SK-N-MC (cell line): ENCODE measurements at regions not wholly inside any gene's neighbourhood (a gene's known extent, or its start where the extent isn't known, plus 50 kb on each side); places are given as distances from the start of the nearest gene placed in this dataset.

Source experiments
- DNase-seq: peaks from one replicate; pipeline ENCODE4 v3.0.0-alpha.2; 2011; ENCODE audit warnings: low read depth, low spot score
- H3K27ac ChIP-seq: fragments of 200-600 bp; sonication (generic); 2 replicates; pipeline ENCODE4 v1.5.1; 2016; ENCODE audit warnings: mixed run types
- H3K36me3 ChIP-seq: fragments of 200-600 bp; sonication (generic); 2 replicates; pipeline ENCODE4 v1.6.1; 2017; ENCODE audit warnings: antibody characterized with exemption, low read length, mixed read lengths; ENCODE audit not compliant: insufficient read depth
- H3K4me3 ChIP-seq: fragments of 200-600 bp; sonication (generic); 2 replicates; pipeline ENCODE4 v1.5.1; 2016
- H3K9ac ChIP-seq: fragments of 200-600 bp; sonication (generic); 2 replicates; pipeline ENCODE4 v1.8.0; 2017; ENCODE audit warnings: mixed run types, mixed read lengths; ENCODE audit not compliant: insufficient read length
- H3K9me3 ChIP-seq: fragments of 200-600 bp; sonication (generic); 2 replicates; pipeline ENCODE4 v1.6.1; 2017; ENCODE audit warnings: low read depth, mild to moderate bottlenecking, antibody characterized with exemption, low read length, moderate library complexity, mixed read lengths
- EZH2 ChIP-seq: fragments of 200-600 bp; sonication (generic); IDR thresholded peaks from one replicate; pipeline ENCODE4 v1.6.1; 2017; ENCODE audit warnings: antibody characterized with exemption
- FOXP2 ChIP-seq: optimal IDR thresholded peaks from 2 replicates; pipeline ENCODE3; 2011; ENCODE audit warnings: mild to moderate bottlenecking, moderate library complexity; ENCODE audit not compliant: insufficient read depth; ENCODE audit errors: extremely low read length, control extremely low read depth
- POLR2AphosphoS5 ChIP-seq: IDR thresholded peaks from 2 replicates; pipeline ENCODE4 v1.6.1; 2012; ENCODE audit warnings: mild to moderate bottlenecking, low read depth, low read length, borderline replicate concordance

GRCh38 chr22:27372364-27372763 lies 429.2 kb downstream of the MN1 start:
- no peak for TF ChIP-seq FOXP2
- no peak for TF ChIP-seq POLR2AphosphoS5
- H3K9ac ChIP-seq = no peak overlapping the region
- H3K4me3 ChIP-seq = no peak overlapping the region
- H3K27ac ChIP-seq = no peak overlapping the region
- no peaks in the 10 kb centered on the region for H3K9me3 ChIP-seq
- no peak for DNase-seq
- H3K36me3 ChIP-seq = no peaks in the 10 kb centered on the region

DNA sequence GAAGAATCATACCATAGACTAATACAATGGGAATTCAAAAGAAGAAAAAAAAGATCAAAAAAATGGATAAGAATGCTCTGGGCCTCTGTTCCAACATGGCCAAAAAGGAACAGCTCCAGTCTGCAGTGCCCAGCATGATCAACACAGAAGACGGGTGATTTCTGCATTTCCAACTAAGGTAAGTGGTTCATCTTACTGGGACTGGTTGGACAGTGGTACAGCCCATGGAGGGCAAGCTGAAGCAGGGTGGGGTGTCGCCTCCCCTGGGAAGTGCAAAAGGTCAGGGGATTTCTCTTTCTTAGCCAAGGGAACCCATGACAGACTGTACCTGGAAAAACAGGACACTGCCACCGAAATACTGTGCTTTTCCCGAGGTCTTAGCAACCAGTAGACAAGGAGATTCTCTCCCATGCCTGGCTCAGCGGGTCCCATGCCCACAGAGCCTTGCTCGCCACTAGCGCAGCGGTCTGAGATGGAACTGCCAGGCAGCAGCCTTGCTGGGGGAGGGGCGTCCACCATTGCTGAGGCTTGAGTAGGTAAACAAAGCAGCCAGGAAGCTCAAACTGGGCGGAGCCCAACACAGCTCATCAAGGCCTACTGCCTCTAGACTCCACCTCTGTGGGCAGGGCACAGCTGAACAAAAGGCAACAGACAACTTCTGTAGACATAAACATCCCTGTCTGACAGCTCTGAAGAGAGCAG lies 428.4 kb downstream of the MN1 start:
- no peak for TF ChIP-seq POLR2AphosphoS5
- TF ChIP-seq FOXP2 = no peak
- TF ChIP-seq EZH2 = no peak
- H3K4me3 ChIP-seq = no peak overlapping the region
- H3K36me3 ChIP-seq = no peaks in the 10 kb centered on the region
- no peak for DNase-seq
- H3K9me3 ChIP-seq = no peaks in the 10 kb centered on the region
- no peak overlapping the region for H3K9ac ChIP-seq
- H3K27ac ChIP-seq = no peak overlapping the region

GRCh38 chr22:27377501-27378295 lies 423.9 kb downstream of the MN1 start:
- Histone ChIP-seq H3K27ac (peak overlapping the region; percentile 99), H3K9ac (peak overlapping the region; percentile 74), H3K4me3 (peak overlapping the region; percentile 77), H3K9me3 (no peaks in the 10 kb centered on the region), H3K36me3 (no peaks in the 10 kb centered on the region)
- TF ChIP-seq EZH2 = no peak
- TF ChIP-seq POLR2AphosphoS5 = no peak
- TF ChIP-seq FOXP2 = no peak
- DNase-seq = peak; percentile 10

- Histone ChIP-seq H3K9me3 (no peaks in the 10 kb centered on the region), H3K9ac (peak overlapping the region; percentile 74), H3K27ac (peak overlapping the region; percentile 99), H3K36me3 (no peaks in the 10 kb centered on the region), H3K4me3 (peak overlapping the region; percentile 77)
- TF ChIP-seq POLR2AphosphoS5 (no peak), FOXP2 (peak; percentile 83)
- DNase-seq = peak; percentile 95
Measured at GRCh38 chr22:27378311-27378800, 423.2 kb downstream of the MN1 start.

DNA sequence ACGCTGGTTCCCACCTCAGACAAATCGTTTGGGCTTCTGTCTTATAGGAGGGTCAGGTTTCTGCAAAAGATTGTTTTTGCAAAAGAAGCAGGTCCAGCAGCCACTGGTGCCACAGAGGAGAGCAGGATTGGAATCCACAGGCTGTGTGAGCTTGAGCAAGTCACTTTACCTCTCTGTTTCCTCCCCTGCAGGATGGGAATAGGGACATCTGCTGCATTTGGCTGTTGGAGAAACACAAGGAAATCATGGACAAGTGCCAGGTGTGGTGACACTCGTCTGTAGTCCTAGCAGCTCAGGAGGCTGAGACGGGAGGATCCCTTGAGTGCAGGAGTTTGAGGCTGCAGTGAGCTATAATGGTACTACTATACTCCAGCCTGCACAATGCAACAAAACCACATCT lies 422.6 kb downstream of the MN1 start:
- peak overlapping the region; percentile 99; the same call in 1 of the 2 replicates for H3K27ac ChIP-seq
- no peak for TF ChIP-seq FOXP2
- no peak for TF ChIP-seq POLR2AphosphoS5
- TF ChIP-seq EZH2 = no peak
- peak overlapping the region; percentile 77 for H3K4me3 ChIP-seq
- DNase-seq = no peak
- H3K9ac ChIP-seq = no peak overlapping the region
- no peaks in the 10 kb centered on the region for H3K9me3 ChIP-seq
- no peaks in the 10 kb centered on the region for H3K36me3 ChIP-seq

- no peaks in the 10 kb centered on the region for H3K36me3 ChIP-seq
- H3K9ac ChIP-seq = peak overlapping the region; percentile 5
- peak; percentile 18 for DNase-seq
- peak overlapping the region; percentile 46 for H3K4me3 ChIP-seq
- peak overlapping the region; percentile 78 for H3K27ac ChIP-seq
- H3K9me3 ChIP-seq = no peaks in the 10 kb centered on the region
- TF ChIP-seq EZH2 (no peak), FOXP2 (no peak), POLR2AphosphoS5 (no peak)
Measured at GRCh38 chr22:27380855-27381254, 420.7 kb downstream of the MN1 start.

DNA sequence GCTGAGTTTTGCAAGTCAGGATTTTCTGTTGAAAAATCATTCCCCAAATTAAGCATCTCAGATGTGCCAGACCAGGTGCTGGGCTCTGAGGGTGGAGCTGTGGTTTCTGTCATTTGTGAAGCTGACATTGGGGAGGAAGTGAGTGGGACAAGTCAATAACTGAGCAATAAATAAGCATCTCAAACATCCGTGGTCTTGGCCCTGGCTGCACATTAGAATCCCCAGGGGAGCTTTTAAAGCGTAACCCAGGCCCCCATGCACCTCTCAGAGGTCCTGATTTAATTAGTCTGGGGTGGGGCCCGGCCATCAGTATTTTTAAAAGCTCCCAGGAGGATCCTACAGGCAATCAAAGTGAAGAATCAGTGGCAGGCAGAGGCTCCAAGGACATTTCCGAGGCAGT lies 420.0 kb downstream of the MN1 start:
- Histone ChIP-seq H3K4me3 (peak overlapping the region; percentile 46), H3K9ac (no peak overlapping the region), H3K36me3 (no peaks in the 10 kb centered on the region), H3K27ac (peak overlapping the region; percentile 78; the same call in 1 of the 2 replicates), H3K9me3 (no peaks in the 10 kb centered on the region)
- no peak for TF ChIP-seq POLR2AphosphoS5
- no peak for TF ChIP-seq FOXP2
- peak; percentile 18 for DNase-seq

GRCh38 chr22:27381960-27382742 lies 419.4 kb downstream of the MN1 start:
- H3K4me3 ChIP-seq = no peak overlapping the region
- H3K9me3 ChIP-seq = no peaks in the 10 kb centered on the region
- H3K9ac ChIP-seq = no peak overlapping the region
- no peak for DNase-seq
- no peak for TF ChIP-seq EZH2
- TF ChIP-seq POLR2AphosphoS5 = no peak
- TF ChIP-seq FOXP2 = no peak
- no peaks in the 10 kb centered on the region for H3K36me3 ChIP-seq
- no peak overlapping the region for H3K27ac ChIP-seq
